ENCODE measurements at regions not wholly inside any gene's neighbourhood (a gene's known extent, or its start where the extent isn't known, plus 50 kb on each side); places are given as distances from the start of the nearest gene placed in this dataset.

- DNase-seq (ENCODE audit: low spot score), result no peak
- TF ChIP-seq CTCF (IDR thresholded peaks at IDR 0.05), result no peak
Observed at GRCh38 chr5:133751421-133751820, 139.1 kb upstream of the FSTL4 start.

GRCh38 chr5:133750856-133751255 lies 138.5 kb upstream of the FSTL4 start:
- Histone ChIP-seq H3K9me3 (no peaks in the 10 kb centered on the region), H3K36me3 (no peaks in the 10 kb centered on the region), H3K4me1 (ENCODE audit: control insufficient read depth in 1 of 2, low read depth in 2 of 2) (no peaks in the 10 kb centered on the region), H3K4me3 (no peak overlapping the region), H3K27me3 (replicated peaks; ENCODE audit: insufficient read depth) (no peaks in the 10 kb centered on the region), H3K27ac (no peak overlapping the region)
- ATAC-seq (ENCODE audit: insufficient number of reproducible peaks, low FRiP score, low read depth) (no peak), DNase-seq (ENCODE audit: low spot score) (no peak)
- TF ChIP-seq CTCF (IDR thresholded peaks at IDR 0.05), result no peak

More at GRCh38 chr5:133751421-133751820, 139.1 kb upstream of the FSTL4 start:
- ATAC-seq (ENCODE audit: insufficient number of reproducible peaks, low FRiP score, low read depth), result no peak
- Histone ChIP-seq H3K27me3 (replicated peaks; ENCODE audit: insufficient read depth) (no peaks in the 10 kb centered on the region), H3K27ac (no peak overlapping the region), H3K4me3 (no peak overlapping the region), H3K9me3 (no peaks in the 10 kb centered on the region), H3K36me3 (no peaks in the 10 kb centered on the region), H3K4me1 (ENCODE audit: control insufficient read depth in 1 of 2, low read depth in 2 of 2) (no peaks in the 10 kb centered on the region)

GRCh38 chr5:133750356-133750755 lies 138.0 kb upstream of the FSTL4 start:
- DNase-seq (ENCODE audit: low spot score) (no peak), ATAC-seq (ENCODE audit: insufficient number of reproducible peaks, low FRiP score, low read depth) (no peak)

GRCh38 chr5:133749331-133749985 lies 137.1 kb upstream of the FSTL4 start:
- Histone ChIP-seq H3K4me1 (ENCODE audit: control insufficient read depth in 1 of 2, low read depth in 2 of 2) (no peaks in the 10 kb centered on the region), H3K9me3 (no peaks in the 10 kb centered on the region), H3K27ac (no peak overlapping the region), H3K27me3 (replicated peaks; ENCODE audit: insufficient read depth) (no peaks in the 10 kb centered on the region), H3K4me3 (no peak overlapping the region), H3K36me3 (no peaks in the 10 kb centered on the region)
- ATAC-seq (ENCODE audit: insufficient number of reproducible peaks, low FRiP score, low read depth) (no peak), DNase-seq (ENCODE audit: low spot score) (no peak)
- no peak for TF ChIP-seq CTCF (IDR thresholded peaks at IDR 0.05)

More at GRCh38 chr5:133750356-133750755, 138.0 kb upstream of the FSTL4 start:
- H3K27ac ChIP-seq, result no peak overlapping the region
- H3K9me3 ChIP-seq, result no peaks in the 10 kb centered on the region
- no peaks in the 10 kb centered on the region for H3K27me3 ChIP-seq (replicated peaks; ENCODE audit: insufficient read depth)
- TF ChIP-seq CTCF (IDR thresholded peaks at IDR 0.05), result no peak
- no peak overlapping the region for H3K4me3 ChIP-seq
- H3K4me1 ChIP-seq (ENCODE audit: control insufficient read depth in 1 of 2, low read depth in 2 of 2), result no peaks in the 10 kb centered on the region
- H3K36me3 ChIP-seq, result no peaks in the 10 kb centered on the region

- Histone ChIP-seq H3K4me3 (no peak overlapping the region), H3K4me1 (ENCODE audit: control insufficient read depth in 1 of 2, low read depth in 2 of 2) (no peaks in the 10 kb centered on the region), H3K36me3 (no peaks in the 10 kb centered on the region), H3K27me3 (replicated peaks; ENCODE audit: insufficient read depth) (no peaks in the 10 kb centered on the region), H3K9me3 (no peaks in the 10 kb centered on the region), H3K27ac (no peak overlapping the region)
- TF ChIP-seq CTCF (IDR thresholded peaks at IDR 0.05), result no peak
- DNase-seq (ENCODE audit: low spot score) (no peak), ATAC-seq (ENCODE audit: insufficient number of reproducible peaks, low FRiP score, low read depth) (no peak)
Observed at GRCh38 chr5:133746834-133747233, 134.5 kb upstream of the FSTL4 start.

Data from thoracic aorta (tissue), 2 donors.